K562 (cell line): ENCODE measurements at regions not wholly inside any gene's neighbourhood (a gene's known extent, or its start where the extent isn't known, plus 50 kb on each side); places are given as distances from the start of the nearest gene placed in this dataset.

Experiments
- ATAC-seq: fragments of 200-7000 bp; cut with Tn5 transposase; 3 replicates; pipeline ENCODE4 v1.9.1; 2020; ENCODE audit warnings: moderate library complexity
- BruUV-seq: library from RNA; stranded (reverse); fragments of 400-500 nt; replicated peaks from 2 replicates; lab custom pipeline; 2021; lab: Mats Ljungman, UMichigan
- CTCF ChIA-PET: fragments of 300-600 bp; formaldehyde crosslinking; extraction: SDS; loops from one replicate; lab custom pipeline; 2021; ENCODE audit warnings: low intra/inter-chr PET ratio; lab: Yijun Ruan, JAX
- POLR2A ChIA-PET: fragments of 300-600, 350-650 bp; sonication (Branson Sonifier 250); formaldehyde crosslinking; extraction: SDS; loops from one replicate; lab custom pipeline; 2021; ENCODE audit warnings: antibody characterized with exemption, inconsistent platforms; lab: Yijun Ruan, JAX
- DNase-seq, 4 experiments: peaks; one replicate each; pipeline versions ENCODE4 v3.0.0 to v3.0.0-alpha.2; 2011 to 2018; ENCODE audit warnings: low spot score in 3 of 4, mixed read lengths in 3 of 4; ENCODE audit errors: extremely low read depth in 1 of 4
- FAIRE-seq: peaks from 2 replicates; lab custom pipeline; 2011; peaks lifted over from hg19 to GRCh38; lab: Jason Lieb, UNC
- H2AFZ ChIP-seq: 2 replicates; pipeline ENCODE4 v1.6.0; 2011; ENCODE audit warnings: low read depth, low read length, control low read depth, inconsistent platforms
- H3K27ac ChIP-seq: fragments of 200-600 bp; 3 replicates; pipeline ENCODE4 v1.8.0; 2011; ENCODE audit warnings: low read depth, mild to moderate bottlenecking, control low read depth, inconsistent platforms, low read length, moderate library complexity, mixed read lengths; ENCODE audit errors: extremely low read depth
- H3K27me3 ChIP-seq, 2 experiments: fragments of 300-600 bp in 1 of 2; 2 replicates in 1 of 2; 3 replicates in 1 of 2; pipeline versions ENCODE4 v1.6.0 to v1.8.0; 2011; ENCODE audit warnings: inconsistent platforms in 2 of 2, low read length in 2 of 2, mild to moderate bottlenecking in 1 of 2, mixed read lengths in 1 of 2, moderate library complexity in 1 of 2; ENCODE audit not compliant: control insufficient read depth in 2 of 2, insufficient read depth in 2 of 2
- H3K36me3 ChIP-seq: fragments of 300-600 bp; 3 replicates; pipeline ENCODE4 v1.8.0; 2011; ENCODE audit warnings: mild to moderate bottlenecking, low read length, inconsistent platforms; ENCODE audit not compliant: control insufficient read depth, insufficient read depth
- H3K4me1 ChIP-seq, 2 experiments: fragments of 200-600 bp in 1 of 2; replicated peaks in 1 of 2; 2 replicates in 1 of 2; 3 replicates in 1 of 2; pipeline versions ENCODE4 v1.5.1 to v1.8.0; 2011; ENCODE audit warnings: inconsistent platforms in 2 of 2, low read length in 2 of 2, mild to moderate bottlenecking in 1 of 2, mixed read lengths in 1 of 2, moderate library complexity in 1 of 2; ENCODE audit not compliant: control insufficient read depth in 2 of 2, insufficient read depth in 2 of 2
- H3K4me2 ChIP-seq: 2 replicates; pipeline ENCODE4 v1.6.1; 2011; ENCODE audit warnings: low read length, control low read depth, inconsistent platforms, mixed read lengths; ENCODE audit not compliant: insufficient read depth
- H3K4me3 ChIP-seq: fragments of 200-600 bp; sonication (generic), shearing (Covaris generic); 2 replicates; pipeline ENCODE4 v1.5.1; 2016; ENCODE audit warnings: control low read depth, inconsistent platforms
- H3K79me2 ChIP-seq: fragments of 200-600 bp; 3 replicates; pipeline ENCODE4 v1.8.0; 2011; ENCODE audit warnings: low read length, inconsistent platforms; ENCODE audit not compliant: control insufficient read depth, insufficient read depth
- H3K9ac ChIP-seq, 2 experiments: 2 replicates each; pipeline versions ENCODE4 v1.6.0 to v1.6.1; 2011; ENCODE audit warnings: low read depth in 2 of 2, low read length in 2 of 2, control low read depth in 1 of 2, inconsistent platforms in 1 of 2, mild to moderate bottlenecking in 1 of 2, mixed read lengths in 1 of 2; ENCODE audit not compliant: insufficient read depth in 1 of 2
- H3K9me1 ChIP-seq: one replicate; pipeline ENCODE4 v1.6.0; 2011; ENCODE audit warnings: inconsistent platforms, mild to moderate bottlenecking, low read length, moderate library complexity; ENCODE audit not compliant: control insufficient read depth, insufficient read depth
- H3K9me3 ChIP-seq: replicated peaks from 2 replicates; pipeline ENCODE4 v1.5.1; 2011; ENCODE audit warnings: low read depth, low read length, inconsistent platforms; ENCODE audit not compliant: control insufficient read depth, insufficient read depth
- H4K20me1 ChIP-seq: replicated peaks from 2 replicates; pipeline ENCODE4 v1.6.1; 2011; ENCODE audit warnings: low read length, inconsistent platforms, mixed read lengths; ENCODE audit not compliant: control insufficient read depth, insufficient read depth
- CEBPG ChIP-seq, 3 experiments: fragments of 200-800 bp in 1 of 3; sonication (Bioruptor generic) in 1 of 3; sonication (generic) in 1 of 3; formaldehyde crosslinking in 1 of 3; IDR thresholded peaks in 2 of 3; conservative IDR thresholded peaks in 1 of 3; 2 replicates each; pipeline versions ENCODE4 v1.6.1 to v1.8.0; 2016 to 2022; ENCODE audit warnings: missing compliant biosample characterization in 2 of 3, missing genetic modification characterization in 2 of 3, mild to moderate bottlenecking in 1 of 3, missing genetic modification reagents in 1 of 3
- FOXM1 ChIP-seq, 2 experiments: fragments of 450-650 bp in 1 of 2; sonication (generic) in 1 of 2; formaldehyde crosslinking in 1 of 2; IDR thresholded peaks; 2 replicates each; pipeline versions ENCODE4 v1.6.1 to v1.9.0; 2017 to 2022; ENCODE audit warnings: low read depth in 2 of 2, mild to moderate bottlenecking in 2 of 2, missing genetic modification reagents in 1 of 2, moderate library complexity in 1 of 2
- GTF2E2 ChIP-seq: fragments of 200-800 bp; sonication (Bioruptor generic); IDR thresholded peaks from 2 replicates; pipeline ENCODE4 v1.6.1; 2016; ENCODE audit warnings: missing genetic modification characterization, missing compliant biosample characterization
- JUND ChIP-seq, 2 experiments: IDR thresholded peaks; 2 replicates in 1 of 2; 3 replicates in 1 of 2; pipeline ENCODE4 v1.6.1; 2011; ENCODE audit warnings: borderline replicate concordance in 2 of 2, low read depth in 2 of 2, low read length in 2 of 2, improper control_type of control experiment in 1 of 2, missing biosample characterization in 1 of 2, missing genetic modification characterization in 1 of 2, missing genetic modification reagents in 1 of 2
- OTX1 ChIP-seq: fragments of 450-650 bp; formaldehyde crosslinking; IDR thresholded peaks from 2 replicates; pipeline ENCODE4 v1.4.0; 2022; ENCODE audit warnings: mild to moderate bottlenecking
- RBFOX2 ChIP-seq: fragments of 200-400 bp; formaldehyde crosslinking; IDR thresholded peaks from 2 replicates; pipeline ENCODE4 v1.6.1; 2017; ENCODE audit warnings: low read depth, mild to moderate bottlenecking, low read length, moderate library complexity
- ZNF146 ChIP-seq: IDR thresholded peaks from one replicate; pipeline ENCODE4 v1.6.1; 2018; ENCODE audit warnings: missing compliant biosample characterization; ENCODE audit not compliant: unreplicated experiment
- ZNF282 ChIP-seq: sonication (generic); formaldehyde crosslinking; IDR thresholded peaks from 2 replicates; pipeline ENCODE4 v1.8.1; 2023; ENCODE audit warnings: missing genetic modification reagents
- ZNF589 ChIP-seq: fragments of 200-800 bp; sonication (Bioruptor generic); IDR thresholded peaks from 2 replicates; pipeline ENCODE4 v1.6.1; 2016; ENCODE audit warnings: low read depth, missing genetic modification characterization, missing compliant biosample characterization
- ZNF75A ChIP-seq: fragments of 450-650 bp; formaldehyde crosslinking; IDR thresholded peaks from 2 replicates; pipeline ENCODE4 v1.4.0; 2020; ENCODE audit warnings: mild to moderate bottlenecking
- WGBS: fragments of 100-300 bp; shearing (Covaris generic); methylation state at CpG from one replicate; pipeline ENCODE4 v1.1.6; 2016; ENCODE audit warnings: low coverage, mixed read lengths; ENCODE audit not compliant: insufficient coverage; ENCODE audit errors: missing lambda C conversion rate; 5-methylcytosine and 5-hydroxymethylcytosine counted together
- in situ Hi-C: fragments of 300-500 bp; cut with MboI; formaldehyde crosslinking; loops from 4 replicates; pipeline ENCODE4 v1.15.0; 2018; ENCODE audit warnings: inconsistent platforms, mixed read lengths
- intact Hi-C: fragments of 100-400 bp; cut with micrococcal nuclease; formaldehyde crosslinking; loops from 2 replicates; pipeline ENCODE4 v1.14.2; 2022
- TF ChIP-seq, protein P1 (sequence below): sonication (generic); formaldehyde crosslinking; IDR thresholded peaks from 2 replicates; pipeline ENCODE4 v1.8.0; 2022; ENCODE audit warnings: mild to moderate bottlenecking, missing genetic modification reagents
- TF ChIP-seq, protein P2 (sequence below): fragments of 450-650 bp; IDR thresholded peaks from 2 replicates; pipeline ENCODE4 v1.6.1; 2018; ENCODE audit not compliant: partially characterized antibody

DNA sequence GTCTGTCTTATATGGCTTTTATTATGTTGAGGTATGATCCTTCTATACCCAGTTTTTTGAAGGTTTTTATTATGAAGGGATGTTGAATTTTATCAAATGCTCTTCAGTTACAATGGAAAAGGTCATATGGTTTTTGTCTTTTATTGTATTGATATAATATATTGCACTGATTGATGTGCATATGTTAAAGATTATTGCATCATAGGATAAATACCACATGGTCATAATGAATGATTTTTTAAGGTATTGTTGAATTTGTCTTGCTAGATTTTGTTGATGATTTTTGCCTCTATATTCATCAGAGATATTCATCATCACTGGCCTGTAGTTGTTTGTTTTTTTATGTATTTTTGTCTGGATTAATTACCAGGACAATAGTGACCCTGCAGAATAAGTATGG is 339.2 kb upstream of the CT83 start:
- Histone ChIP-seq H3K79me2 (no peaks in the 10 kb centered on the region), H4K20me1 (no peaks in the 10 kb centered on the region), H3K9ac (no peak overlapping the region), H3K4me1 (no peaks in the 10 kb centered on the region), H3K9me3 (no peaks in the 10 kb centered on the region), H3K27ac (no peak overlapping the region), H3K4me3 (no peak overlapping the region), H3K27me3 (no peaks in the 10 kb centered on the region), H3K4me2 (no peak overlapping the region), H3K36me3 (no peaks in the 10 kb centered on the region), H2AFZ (no peak overlapping the region), H3K9me1 (no peaks in the 10 kb centered on the region)
- intact Hi-C loops (no loop called here), in situ Hi-C loops (no loop called here)
- ATAC-seq (no peak), DNase-seq (no peak), FAIRE-seq (no peak)
- ChIA-PET CTCF (no interaction called here), POLR2A (no interaction called here)
- no peak for TF ChIP-seq ZNF589
- TF ChIP-seq GTF2E2 (tag) = no peak
- TF ChIP-seq CEBPG (CRISPR knock-in tag; IDR thresholded peaks at IDR 0.05) = no peak
- peak in 1 of 2 experiments; percentile 60; a peak in 2 of 4 replicates for TF ChIP-seq CEBPG (tag; conservative IDR thresholded peaks at IDR 0.05 in 1 of 2, IDR thresholded peaks at IDR 0.05 in 1 of 2)
- BruUV-seq = no TSS peak

DNA sequence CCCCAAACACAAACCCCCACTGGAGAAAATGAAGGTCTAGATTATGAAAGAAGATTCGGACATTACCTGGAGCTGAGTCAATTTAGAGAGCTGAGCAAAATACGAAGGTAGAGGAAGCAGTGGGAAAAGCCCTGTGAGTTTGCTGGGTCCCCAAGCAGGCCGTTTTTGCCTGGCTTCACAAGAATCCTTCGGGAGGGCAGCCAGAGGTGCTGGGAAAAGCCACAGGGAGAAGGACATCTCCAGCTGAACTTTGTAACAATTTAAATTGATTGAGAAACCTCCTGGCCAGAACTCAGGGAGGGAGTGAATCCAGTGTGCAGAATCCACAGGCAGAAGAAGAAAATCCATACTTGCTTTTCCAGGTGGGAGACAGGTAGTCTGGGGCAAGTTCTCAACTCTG is 319.1 kb upstream of the CT83 start:
- Histone ChIP-seq H3K4me3 (no peak overlapping the region), H3K36me3 (no peaks in the 10 kb centered on the region), H3K4me2 (no peak overlapping the region), H3K4me1 (no peaks in the 10 kb centered on the region), H3K9ac (no peak overlapping the region), H3K9me1 (no peaks in the 10 kb centered on the region), H3K79me2 (no peaks in the 10 kb centered on the region), H3K9me3 (no peaks in the 10 kb centered on the region), H2AFZ (no peak overlapping the region), H4K20me1 (no peaks in the 10 kb centered on the region), H3K27me3 (no peaks in the 10 kb centered on the region), H3K27ac (no peak overlapping the region)
- 0% methylated on average over 3 of the region's 4 CpGs for WGBS
- intact Hi-C loops (no loop called here), in situ Hi-C loops (no loop called here)
- POLR2A ChIA-PET = no interaction called here
- FAIRE-seq = no peak
- no peak for DNase-seq
- ATAC-seq = no peak
- no TSS peak for BruUV-seq
- CTCF ChIA-PET = no interaction called here
- TF ChIP-seq RBFOX2 (no peak), OTX1 (no peak), FOXM1 (IDR thresholded peaks at IDR 0.05; ENCODE audit: low read depth) (no peak), FOXM1 (CRISPR knock-in tag; IDR thresholded peaks at IDR 0.05; ENCODE audit: low read depth) (no peak), ZNF282 (no peak), ZNF75A (CRISPR knock-in tag) (no peak), ZNF146 (CRISPR knock-in tag) (no peak), JUND (IDR thresholded peaks at IDR 0.05; ENCODE audit: borderline replicate concordance, low read depth, low read length) (no peak), JUND (tag; IDR thresholded peaks at IDR 0.05; ENCODE audit: borderline replicate concordance, low read depth, low read length) (no peak)
- TF ChIP-seq, protein P1, sequence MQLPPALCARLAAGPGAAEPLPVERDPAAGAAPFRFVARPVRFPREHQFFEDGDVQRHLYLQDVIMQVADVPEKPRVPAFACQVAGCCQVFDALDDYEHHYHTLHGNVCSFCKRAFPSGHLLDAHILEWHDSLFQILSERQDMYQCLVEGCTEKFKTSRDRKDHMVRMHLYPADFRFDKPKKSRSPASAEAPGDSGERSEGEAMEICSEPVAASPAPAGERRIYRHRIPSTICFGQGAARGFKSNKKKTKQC (CRISPR knock-in tag) = no peak
- TF ChIP-seq, protein P2, sequence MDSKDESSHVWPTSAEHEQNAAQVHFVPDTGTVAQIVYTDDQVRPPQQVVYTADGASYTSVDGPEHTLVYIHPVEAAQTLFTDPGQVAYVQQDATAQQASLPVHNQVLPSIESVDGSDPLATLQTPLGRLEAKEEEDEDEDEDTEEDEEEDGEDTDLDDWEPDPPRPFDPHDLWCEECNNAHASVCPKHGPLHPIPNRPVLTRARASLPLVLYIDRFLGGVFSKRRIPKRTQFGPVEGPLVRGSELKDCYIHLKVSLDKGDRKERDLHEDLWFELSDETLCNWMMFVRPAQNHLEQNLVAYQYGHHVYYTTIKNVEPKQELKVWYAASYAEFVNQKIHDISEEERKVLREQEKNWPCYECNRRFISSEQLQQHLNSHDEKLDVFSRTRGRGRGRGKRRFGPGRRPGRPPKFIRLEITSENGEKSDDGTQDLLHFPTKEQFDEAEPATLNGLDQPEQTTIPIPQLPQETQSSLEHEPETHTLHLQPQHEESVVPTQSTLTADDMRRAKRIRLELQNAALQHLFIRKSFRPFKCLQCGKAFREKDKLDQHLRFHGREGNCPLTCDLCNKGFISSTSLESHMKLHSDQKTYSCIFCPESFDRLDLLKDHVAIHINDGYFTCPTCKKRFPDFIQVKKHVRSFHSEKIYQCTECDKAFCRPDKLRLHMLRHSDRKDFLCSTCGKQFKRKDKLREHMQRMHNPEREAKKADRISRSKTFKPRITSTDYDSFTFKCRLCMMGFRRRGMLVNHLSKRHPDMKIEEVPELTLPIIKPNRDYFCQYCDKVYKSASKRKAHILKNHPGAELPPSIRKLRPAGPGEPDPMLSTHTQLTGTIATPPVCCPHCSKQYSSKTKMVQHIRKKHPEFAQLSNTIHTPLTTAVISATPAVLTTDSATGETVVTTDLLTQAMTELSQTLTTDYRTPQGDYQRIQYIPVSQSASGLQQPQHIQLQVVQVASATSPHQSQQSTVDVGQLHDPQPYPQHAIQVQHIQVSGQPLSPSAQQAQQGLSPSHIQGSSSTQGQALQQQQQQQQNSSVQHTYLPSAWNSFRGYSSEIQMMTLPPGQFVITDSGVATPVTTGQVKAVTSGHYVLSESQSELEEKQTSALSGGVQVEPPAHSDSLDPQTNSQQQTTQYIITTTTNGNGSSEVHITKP = no peak
